Ovary (tissue), 3 donors: ENCODE measurements at regions not wholly inside any gene's neighbourhood (a gene's known extent, or its start where the extent isn't known, plus 50 kb on each side); places are given as distances from the start of the nearest gene placed in this dataset.

Experiments
- CTCF ChIP-seq, 3 donors: fragments of 450-650 bp in 2 of 3; fragments of 200-600 bp in 1 of 3; IDR thresholded peaks; one replicate each; pipeline versions ENCODE4 v1.5.1 to v1.8.0; 2016 to 2022; ENCODE audit warnings: antibody characterized with exemption in 3 of 3, mild to moderate bottlenecking in 1 of 3
- EP300 ChIP-seq: sonication (generic); formaldehyde crosslinking; IDR thresholded peaks from one replicate; pipeline ENCODE4 v1.6.1; 2017; ENCODE audit warnings: antibody characterized with exemption
- donor health status: DM: no; HTN: no; CAD: no.

DNA sequence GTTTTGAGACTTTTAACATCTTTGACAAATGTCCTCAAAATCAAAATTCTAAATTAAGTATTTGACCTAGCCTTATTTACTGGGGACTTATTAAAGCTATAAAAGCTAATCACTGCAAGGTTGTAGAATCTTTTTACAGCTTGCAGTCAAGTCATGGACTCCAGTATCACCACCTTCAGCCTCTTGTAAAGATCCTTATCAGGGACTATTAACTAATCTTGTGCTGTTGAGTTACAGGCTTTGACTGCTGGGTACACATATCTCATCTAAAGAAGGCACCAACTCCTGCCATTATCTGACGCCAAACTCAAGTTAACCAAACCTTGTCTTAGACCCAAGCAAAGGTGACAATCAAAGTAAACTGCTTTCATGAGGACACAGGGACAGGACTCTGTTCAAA is 621.0 kb upstream of the IGFBP3 start:
- TF ChIP-seq CTCF (IDR thresholded peaks at IDR 0.05), result no peak
- no peak for TF ChIP-seq EP300
